ENCODE measurements at regions not wholly inside any gene's neighbourhood (a gene's known extent, or its start where the extent isn't known, plus 50 kb on each side); places are given as distances from the start of the nearest gene placed in this dataset.

DNA sequence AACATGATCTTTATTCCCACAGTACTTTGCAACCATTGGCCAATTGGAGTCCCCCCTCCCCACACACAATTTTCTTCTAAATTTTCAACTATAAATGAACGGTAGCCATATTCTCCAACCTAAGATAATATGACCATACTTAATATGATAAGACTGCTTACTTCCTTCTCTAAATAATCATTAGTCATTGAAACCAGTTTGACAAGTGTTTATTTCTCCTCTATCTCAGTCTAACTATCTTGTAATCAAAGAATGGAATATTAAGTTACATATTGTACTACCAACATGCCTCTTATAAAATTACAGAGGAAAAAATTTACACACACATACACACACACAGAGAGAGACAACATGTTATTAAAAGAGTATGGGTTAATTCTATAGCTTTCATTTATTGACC is 567.4 kb upstream of the TMPRSS15 start:
- TF ChIP-seq, protein P1, sequence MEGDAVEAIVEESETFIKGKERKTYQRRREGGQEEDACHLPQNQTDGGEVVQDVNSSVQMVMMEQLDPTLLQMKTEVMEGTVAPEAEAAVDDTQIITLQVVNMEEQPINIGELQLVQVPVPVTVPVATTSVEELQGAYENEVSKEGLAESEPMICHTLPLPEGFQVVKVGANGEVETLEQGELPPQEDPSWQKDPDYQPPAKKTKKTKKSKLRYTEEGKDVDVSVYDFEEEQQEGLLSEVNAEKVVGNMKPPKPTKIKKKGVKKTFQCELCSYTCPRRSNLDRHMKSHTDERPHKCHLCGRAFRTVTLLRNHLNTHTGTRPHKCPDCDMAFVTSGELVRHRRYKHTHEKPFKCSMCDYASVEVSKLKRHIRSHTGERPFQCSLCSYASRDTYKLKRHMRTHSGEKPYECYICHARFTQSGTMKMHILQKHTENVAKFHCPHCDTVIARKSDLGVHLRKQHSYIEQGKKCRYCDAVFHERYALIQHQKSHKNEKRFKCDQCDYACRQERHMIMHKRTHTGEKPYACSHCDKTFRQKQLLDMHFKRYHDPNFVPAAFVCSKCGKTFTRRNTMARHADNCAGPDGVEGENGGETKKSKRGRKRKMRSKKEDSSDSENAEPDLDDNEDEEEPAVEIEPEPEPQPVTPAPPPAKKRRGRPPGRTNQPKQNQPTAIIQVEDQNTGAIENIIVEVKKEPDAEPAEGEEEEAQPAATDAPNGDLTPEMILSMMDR (IDR thresholded peaks at IDR 0.05), result no peak
- no peak for TF ChIP-seq POLR2AphosphoS5 (IDR thresholded peaks at IDR 0.05)
- no peak for TF ChIP-seq POLR2A (IDR thresholded peaks at IDR 0.05; ENCODE audit: low read depth)
- no peak for TF ChIP-seq EP300 (IDR thresholded peaks at IDR 0.05)
